BJ (cell line): ENCODE measurements at regions not wholly inside any gene's neighbourhood (a gene's known extent, or its start where the extent isn't known, plus 50 kb on each side); places are given as distances from the start of the nearest gene placed in this dataset.

Source experiments
- CTCF ChIA-PET: fragments of 350-600 bp; formaldehyde crosslinking; extraction: SDS; loops from one replicate; lab custom pipeline; 2021; ENCODE audit warnings: antibody characterized with exemption, inconsistent platforms; lab: Yijun Ruan, JAX
- POLR2A ChIA-PET: fragments of 300-600 bp; sonication (Branson Sonifier 250); formaldehyde crosslinking; extraction: SDS; loops from one replicate; lab custom pipeline; 2021; ENCODE audit warnings: antibody characterized with exemption; lab: Charles Lee
- DNase-seq: peaks from one replicate; pipeline ENCODE4 v3.0.0-alpha.2; 2011; ENCODE audit warnings: low read depth
- H3K27me3 ChIP-seq: 2 replicates; pipeline ENCODE4 v1.6.0; 2011; ENCODE audit warnings: low read length; ENCODE audit not compliant: control insufficient read depth, insufficient read depth
- H3K36me3 ChIP-seq: 2 replicates; pipeline ENCODE4 v1.5.1; 2011; ENCODE audit warnings: low read length; ENCODE audit not compliant: control insufficient read depth, insufficient read depth
- H3K4me3 ChIP-seq: 2 replicates; pipeline ENCODE4 v1.5.1; 2011; ENCODE audit warnings: low read depth, mild to moderate bottlenecking, control low read depth, low read length
- CTCF ChIP-seq: IDR thresholded peaks from 2 replicates; pipeline ENCODE4 v1.5.1; 2011; ENCODE audit warnings: low read depth, mild to moderate bottlenecking, control low read depth, inconsistent platforms, low read length, moderate library complexity; ENCODE audit not compliant: insufficient read depth

DNA sequence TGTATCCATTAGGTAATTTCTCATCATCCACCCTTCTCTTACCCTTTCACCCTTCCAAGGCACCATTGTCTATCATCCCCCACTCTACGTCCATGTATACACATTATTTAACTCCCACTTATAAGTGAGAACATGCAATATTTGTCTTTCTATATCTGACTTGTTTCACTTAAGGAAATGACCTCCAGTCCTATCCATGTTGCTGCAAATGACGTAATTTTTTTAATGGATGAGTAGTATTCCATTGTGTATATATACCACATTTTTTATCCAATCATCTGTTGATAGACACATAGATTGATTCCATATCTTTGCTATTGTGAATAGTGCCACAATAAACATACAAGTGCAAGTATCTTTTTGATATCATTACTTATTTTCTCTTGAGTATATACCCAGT is 322.9 kb upstream of the CXADR start:
- no peak overlapping the region for H3K4me3 ChIP-seq
- no peak for DNase-seq
- no peak for TF ChIP-seq CTCF
- no peaks in the 10 kb centered on the region for H3K36me3 ChIP-seq
- ChIA-PET POLR2A (no interaction called here), CTCF (no interaction called here)
- no peaks in the 10 kb centered on the region for H3K27me3 ChIP-seq

DNA sequence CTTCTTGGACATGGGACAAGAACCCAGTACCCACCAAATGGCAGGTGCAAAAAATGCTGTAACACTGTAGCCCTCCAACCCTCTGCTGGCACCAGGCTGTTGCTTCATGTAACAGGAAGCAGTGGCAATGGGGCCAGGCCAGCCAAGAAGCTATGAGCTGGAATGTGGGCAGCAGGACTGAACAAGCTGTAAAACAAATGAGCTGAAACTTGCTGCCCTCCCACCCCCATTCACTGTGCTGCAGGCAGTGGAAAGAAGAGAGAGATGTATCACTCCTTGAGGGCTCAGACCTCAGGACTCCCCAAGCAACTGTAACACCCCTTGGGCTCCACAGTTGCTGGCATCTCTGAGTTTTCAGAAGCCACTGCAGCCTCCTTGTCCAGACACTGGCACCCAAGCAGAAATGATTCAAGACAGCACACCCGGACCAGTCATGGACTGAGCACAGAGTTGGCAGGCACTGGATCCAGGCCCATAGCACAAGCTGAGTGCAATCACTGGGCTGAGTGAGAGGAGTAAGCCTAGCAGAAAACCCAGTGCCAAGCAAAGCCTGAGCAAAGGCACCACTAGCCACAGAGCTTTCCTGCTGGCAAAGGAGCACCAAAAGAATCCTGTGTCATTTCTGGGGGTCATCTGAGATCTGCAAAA is 321.4 kb upstream of the CXADR start:
- DNase-seq = no peak
- ChIA-PET POLR2A (no interaction called here), CTCF (no interaction called here)
- no peaks in the 10 kb centered on the region for H3K36me3 ChIP-seq
- no peaks in the 10 kb centered on the region for H3K27me3 ChIP-seq
- no peak for TF ChIP-seq CTCF
- H3K4me3 ChIP-seq = no peak overlapping the region

- no peak for TF ChIP-seq CTCF
- H3K27me3 ChIP-seq = no peaks in the 10 kb centered on the region
- no peak overlapping the region for H3K4me3 ChIP-seq
- DNase-seq = no peak
- ChIA-PET POLR2A (no interaction called here), CTCF (no interaction called here)
- H3K36me3 ChIP-seq = no peaks in the 10 kb centered on the region
These were observed 317.5 kb upstream of the CXADR start for GRCh38 chr21:17195351-17195750.

DNA sequence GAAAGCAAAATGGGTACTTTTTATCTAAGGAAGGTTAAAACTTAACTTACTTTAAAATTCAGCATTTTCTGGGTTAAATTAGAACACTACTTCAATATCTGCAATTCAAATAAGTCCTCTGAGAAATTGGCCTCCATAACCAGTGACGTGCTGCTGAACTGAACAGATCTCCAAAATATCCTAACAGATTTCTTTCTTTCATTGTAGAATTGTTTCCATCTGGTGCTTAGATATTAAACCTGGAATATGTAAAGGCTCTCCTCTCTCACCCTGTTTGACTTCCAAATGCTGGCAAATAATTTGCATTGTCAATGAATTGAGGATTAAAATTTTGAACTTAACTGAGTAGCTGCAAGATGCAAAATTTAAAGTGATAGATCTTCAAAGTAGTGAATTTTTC is 316.9 kb upstream of the CXADR start:
- TF ChIP-seq CTCF = no peak
- DNase-seq = no peak
- CTCF ChIA-PET = no interaction called here
- Histone ChIP-seq H3K27me3 (no peaks in the 10 kb centered on the region), H3K4me3 (no peak overlapping the region), H3K36me3 (no peaks in the 10 kb centered on the region)
- POLR2A ChIA-PET = no interaction called here

GRCh38 chr21:17196623-17197022 is 316.2 kb upstream of the CXADR start:
- TF ChIP-seq CTCF = no peak
- H3K4me3 ChIP-seq = no peak overlapping the region
- CTCF ChIA-PET = no interaction called here
- POLR2A ChIA-PET = no interaction called here
- H3K27me3 ChIP-seq = no peaks in the 10 kb centered on the region
- no peaks in the 10 kb centered on the region for H3K36me3 ChIP-seq
- DNase-seq = no peak
